OCI-LY1 (cell line): ENCODE measurements at regions not wholly inside any gene's neighbourhood (a gene's known extent, or its start where the extent isn't known, plus 50 kb on each side); places are given as distances from the start of the nearest gene placed in this dataset.

ENCODE experiments used
- CTCF ChIP-seq: fragments of 200-600 bp; sonication (generic), shearing (Covaris generic); IDR thresholded peaks from 2 replicates; pipeline ENCODE4 v1.5.1; 2017; ENCODE audit warnings: mild to moderate bottlenecking, antibody characterized with exemption, low read length, moderate library complexity, mixed read lengths
- EZH2 ChIP-seq: fragments of 200-600 bp; sonication (generic), shearing (Covaris generic); IDR thresholded peaks from 2 replicates; pipeline ENCODE4 v1.8.0; 2017; ENCODE audit warnings: borderline replicate concordance, mixed run types, mild to moderate bottlenecking, antibody characterized with exemption, low read length, moderate library complexity, mixed read lengths

- TF ChIP-seq CTCF (peak; percentile 46), EZH2 (no peak)
Observed at GRCh38 chr18:64409511-64409910, 260.6 kb upstream of the LINC00305 start.
